GM12873 (cell line): ENCODE measurements at regions not wholly inside any gene's neighbourhood (a gene's known extent, or its start where the extent isn't known, plus 50 kb on each side); places are given as distances from the start of the nearest gene placed in this dataset.

Source experiments
- TF ChIP-seq, protein P1 (sequence below): IDR thresholded peaks from 2 replicates; pipeline ENCODE4 v1.5.1; 2012; ENCODE audit warnings: low read depth, mild to moderate bottlenecking, moderate library complexity, low read length, control low read depth; ENCODE audit not compliant: insufficient read depth; ENCODE audit errors: missing control alignments

GRCh38 chr5:88557881-88558280 lies 289.2 kb upstream of the TMEM161B start:
- TF ChIP-seq, protein P1, sequence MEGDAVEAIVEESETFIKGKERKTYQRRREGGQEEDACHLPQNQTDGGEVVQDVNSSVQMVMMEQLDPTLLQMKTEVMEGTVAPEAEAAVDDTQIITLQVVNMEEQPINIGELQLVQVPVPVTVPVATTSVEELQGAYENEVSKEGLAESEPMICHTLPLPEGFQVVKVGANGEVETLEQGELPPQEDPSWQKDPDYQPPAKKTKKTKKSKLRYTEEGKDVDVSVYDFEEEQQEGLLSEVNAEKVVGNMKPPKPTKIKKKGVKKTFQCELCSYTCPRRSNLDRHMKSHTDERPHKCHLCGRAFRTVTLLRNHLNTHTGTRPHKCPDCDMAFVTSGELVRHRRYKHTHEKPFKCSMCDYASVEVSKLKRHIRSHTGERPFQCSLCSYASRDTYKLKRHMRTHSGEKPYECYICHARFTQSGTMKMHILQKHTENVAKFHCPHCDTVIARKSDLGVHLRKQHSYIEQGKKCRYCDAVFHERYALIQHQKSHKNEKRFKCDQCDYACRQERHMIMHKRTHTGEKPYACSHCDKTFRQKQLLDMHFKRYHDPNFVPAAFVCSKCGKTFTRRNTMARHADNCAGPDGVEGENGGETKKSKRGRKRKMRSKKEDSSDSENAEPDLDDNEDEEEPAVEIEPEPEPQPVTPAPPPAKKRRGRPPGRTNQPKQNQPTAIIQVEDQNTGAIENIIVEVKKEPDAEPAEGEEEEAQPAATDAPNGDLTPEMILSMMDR: no peak

DNA sequence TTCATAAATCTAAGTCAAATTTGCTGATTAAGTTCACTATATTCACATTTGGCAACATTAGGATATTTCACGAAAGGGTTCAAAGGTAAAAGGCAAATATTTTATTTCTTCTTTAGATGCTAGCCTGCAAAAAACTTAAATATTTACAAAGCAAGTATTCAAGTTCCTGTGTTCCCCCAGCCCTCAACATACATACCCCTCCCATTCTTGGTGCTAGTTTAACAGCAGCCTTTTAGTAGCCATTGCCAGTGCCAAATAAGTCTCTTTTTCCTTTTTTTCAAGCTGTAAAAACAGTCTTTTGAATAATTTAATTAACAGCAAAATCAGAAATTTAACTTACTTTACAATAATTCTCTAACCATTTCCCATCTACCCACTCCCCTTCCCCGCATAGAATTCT lies 288.5 kb upstream of the TMEM161B start:
- TF ChIP-seq, protein P1: no peak

DNA sequence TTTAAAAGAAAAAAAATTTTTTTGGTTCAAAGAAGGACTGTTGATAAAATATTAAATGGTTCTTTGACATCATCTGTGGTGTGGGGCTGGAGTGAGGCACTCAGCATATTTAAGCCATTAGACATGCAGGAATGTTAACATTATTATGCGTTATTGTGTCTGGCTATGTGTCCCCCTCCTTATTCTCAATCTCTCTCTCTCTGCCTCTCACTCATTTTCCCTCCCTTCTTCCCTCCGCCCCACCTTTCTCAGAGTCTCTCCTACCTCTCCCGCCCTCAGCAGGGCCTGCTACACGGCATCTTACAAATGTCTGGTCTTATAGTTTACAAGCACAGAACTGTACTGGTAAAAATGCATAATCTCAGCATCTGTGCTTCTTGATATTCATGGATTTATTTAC lies 287.8 kb upstream of the TMEM161B start:
- TF ChIP-seq, protein P1: no peak

GRCh38 chr5:88555674-88556073 lies 287.0 kb upstream of the TMEM161B start:
- TF ChIP-seq, protein P1: no peak

DNA sequence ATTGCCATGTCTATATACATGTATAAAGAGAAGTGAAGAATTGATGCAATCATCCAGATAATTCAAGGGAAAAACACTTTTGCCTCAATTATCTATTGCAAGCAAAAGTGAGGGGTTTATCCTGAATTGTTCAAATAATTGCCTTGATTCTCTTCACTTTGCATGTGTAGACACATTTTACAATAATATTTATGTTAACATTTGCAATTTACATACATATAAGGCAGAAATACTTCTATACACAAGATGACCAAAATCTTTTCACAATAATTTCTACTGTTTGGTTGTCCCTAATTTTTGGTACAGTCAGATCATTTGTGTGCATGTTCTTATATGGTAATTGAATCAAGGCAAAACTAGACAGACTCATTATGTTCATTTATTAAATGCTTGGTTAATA lies 285.3 kb upstream of the TMEM161B start:
- TF ChIP-seq, protein P1: no peak

- TF ChIP-seq, protein P1: no peak
Measured at GRCh38 chr5:88553136-88553875, 284.7 kb upstream of the TMEM161B start.

GRCh38 chr5:88552426-88552825 lies 283.8 kb upstream of the TMEM161B start:
- TF ChIP-seq, protein P1: no peak
